PFSK-1 (cell line): ENCODE measurements at regions not wholly inside any gene's neighbourhood (a gene's known extent, or its start where the extent isn't known, plus 50 kb on each side); places are given as distances from the start of the nearest gene placed in this dataset.

Source experiments
- FOXP2 ChIP-seq: optimal IDR thresholded peaks from 2 replicates; pipeline ENCODE3; 2011; ENCODE audit warnings: borderline replicate concordance, control low read depth, inconsistent platforms; ENCODE audit not compliant: insufficient read depth; ENCODE audit errors: extremely low read length, extremely low read depth
- POLR2AphosphoS5 ChIP-seq: IDR thresholded peaks from 2 replicates; pipeline ENCODE4 v1.6.1; 2012; ENCODE audit warnings: low read depth, mild to moderate bottlenecking, control low read depth, low read length, moderate library complexity
- SIN3A ChIP-seq: IDR thresholded peaks from 2 replicates; pipeline ENCODE4 v1.6.1; 2012; ENCODE audit warnings: mild to moderate bottlenecking, low read length, moderate library complexity, borderline replicate concordance; ENCODE audit not compliant: insufficient read depth
- TAF1 ChIP-seq: IDR thresholded peaks from 2 replicates; pipeline ENCODE4 v1.6.1; 2012; ENCODE audit warnings: low read length, control low read depth, borderline replicate concordance; ENCODE audit not compliant: insufficient read depth
- TF ChIP-seq, protein P1 (sequence below), 2 experiments: IDR thresholded peaks; 2 replicates each; pipeline versions ENCODE4 v1.6.1 to v1.8.0; 2011 to 2012; ENCODE audit warnings: low read depth in 2 of 2, low read length in 2 of 2, control low read depth in 1 of 2, inconsistent platforms in 1 of 2, mild to moderate bottlenecking in 1 of 2, moderate library complexity in 1 of 2; ENCODE audit not compliant: insufficient read depth in 1 of 2

DNA sequence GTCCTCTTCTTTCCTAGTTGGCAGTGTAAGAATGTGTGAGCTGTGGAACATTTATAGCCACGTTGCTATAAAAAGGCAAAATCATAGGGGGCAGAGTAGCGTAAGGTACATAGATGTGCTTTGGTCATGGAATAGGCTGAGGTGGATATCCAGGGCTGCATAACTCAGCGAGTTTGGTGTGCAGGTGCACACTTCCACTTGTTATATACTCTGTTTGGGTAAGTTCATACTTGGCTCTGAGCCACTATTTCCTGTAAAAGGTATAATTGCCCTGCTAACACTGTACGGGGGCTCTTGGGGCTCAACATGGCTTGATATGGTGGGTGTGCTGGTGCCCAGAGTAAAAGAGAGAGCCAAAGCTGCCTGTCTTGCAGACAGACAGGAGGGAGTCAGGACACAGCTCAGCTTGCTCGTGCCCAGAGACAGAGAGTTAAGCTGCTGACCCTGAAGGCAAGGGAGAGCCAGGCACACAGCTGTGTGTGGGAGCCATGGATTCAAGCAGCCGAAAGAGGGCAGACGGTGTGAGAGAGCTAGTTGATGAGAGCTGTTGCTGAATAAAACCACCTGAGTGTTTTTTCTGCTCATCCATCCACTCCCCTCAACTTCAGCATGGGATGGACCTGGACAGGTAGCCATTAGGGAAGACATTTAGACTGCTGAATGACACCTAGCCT, 126.7 kb downstream of the DKK1 start:
- TF ChIP-seq FOXP2, result no peak
- TF ChIP-seq SIN3A, result no peak
- no peak for TF ChIP-seq TAF1
- no peak for TF ChIP-seq POLR2AphosphoS5
- TF ChIP-seq, protein P1, sequence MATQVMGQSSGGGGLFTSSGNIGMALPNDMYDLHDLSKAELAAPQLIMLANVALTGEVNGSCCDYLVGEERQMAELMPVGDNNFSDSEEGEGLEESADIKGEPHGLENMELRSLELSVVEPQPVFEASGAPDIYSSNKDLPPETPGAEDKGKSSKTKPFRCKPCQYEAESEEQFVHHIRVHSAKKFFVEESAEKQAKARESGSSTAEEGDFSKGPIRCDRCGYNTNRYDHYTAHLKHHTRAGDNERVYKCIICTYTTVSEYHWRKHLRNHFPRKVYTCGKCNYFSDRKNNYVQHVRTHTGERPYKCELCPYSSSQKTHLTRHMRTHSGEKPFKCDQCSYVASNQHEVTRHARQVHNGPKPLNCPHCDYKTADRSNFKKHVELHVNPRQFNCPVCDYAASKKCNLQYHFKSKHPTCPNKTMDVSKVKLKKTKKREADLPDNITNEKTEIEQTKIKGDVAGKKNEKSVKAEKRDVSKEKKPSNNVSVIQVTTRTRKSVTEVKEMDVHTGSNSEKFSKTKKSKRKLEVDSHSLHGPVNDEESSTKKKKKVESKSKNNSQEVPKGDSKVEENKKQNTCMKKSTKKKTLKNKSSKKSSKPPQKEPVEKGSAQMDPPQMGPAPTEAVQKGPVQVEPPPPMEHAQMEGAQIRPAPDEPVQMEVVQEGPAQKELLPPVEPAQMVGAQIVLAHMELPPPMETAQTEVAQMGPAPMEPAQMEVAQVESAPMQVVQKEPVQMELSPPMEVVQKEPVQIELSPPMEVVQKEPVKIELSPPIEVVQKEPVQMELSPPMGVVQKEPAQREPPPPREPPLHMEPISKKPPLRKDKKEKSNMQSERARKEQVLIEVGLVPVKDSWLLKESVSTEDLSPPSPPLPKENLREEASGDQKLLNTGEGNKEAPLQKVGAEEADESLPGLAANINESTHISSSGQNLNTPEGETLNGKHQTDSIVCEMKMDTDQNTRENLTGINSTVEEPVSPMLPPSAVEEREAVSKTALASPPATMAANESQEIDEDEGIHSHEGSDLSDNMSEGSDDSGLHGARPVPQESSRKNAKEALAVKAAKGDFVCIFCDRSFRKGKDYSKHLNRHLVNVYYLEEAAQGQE (IDR thresholded peaks at IDR 0.05; ENCODE audit: insufficient read depth in 1 of 2, low read depth in 2 of 2, low read length in 2 of 2), result no peak

DNA sequence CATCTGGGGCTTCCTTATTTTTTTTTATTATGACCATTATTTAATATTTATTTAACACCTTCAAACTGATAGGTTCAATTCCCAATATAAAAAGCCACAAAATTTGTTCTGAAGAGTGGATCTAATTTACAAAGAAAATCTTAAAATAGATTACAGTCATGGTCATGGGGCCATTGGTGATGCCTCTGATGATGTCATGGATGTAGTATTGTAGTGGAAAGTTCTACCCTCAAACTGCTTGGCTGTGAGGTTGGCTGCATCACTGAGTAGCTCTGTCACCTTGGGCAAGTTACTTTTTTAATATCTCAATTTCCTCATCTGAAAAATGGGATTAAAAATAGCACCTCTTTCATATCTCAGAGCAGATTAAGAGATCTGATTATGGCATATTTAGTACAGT, 128.5 kb downstream of the DKK1 start:
- TF ChIP-seq FOXP2 (no peak), SIN3A (no peak), POLR2AphosphoS5 (no peak), TAF1 (no peak)
- TF ChIP-seq, protein P1 (IDR thresholded peaks at IDR 0.05; ENCODE audit: insufficient read depth in 1 of 2, low read depth in 2 of 2, low read length in 2 of 2), result no peak

DNA sequence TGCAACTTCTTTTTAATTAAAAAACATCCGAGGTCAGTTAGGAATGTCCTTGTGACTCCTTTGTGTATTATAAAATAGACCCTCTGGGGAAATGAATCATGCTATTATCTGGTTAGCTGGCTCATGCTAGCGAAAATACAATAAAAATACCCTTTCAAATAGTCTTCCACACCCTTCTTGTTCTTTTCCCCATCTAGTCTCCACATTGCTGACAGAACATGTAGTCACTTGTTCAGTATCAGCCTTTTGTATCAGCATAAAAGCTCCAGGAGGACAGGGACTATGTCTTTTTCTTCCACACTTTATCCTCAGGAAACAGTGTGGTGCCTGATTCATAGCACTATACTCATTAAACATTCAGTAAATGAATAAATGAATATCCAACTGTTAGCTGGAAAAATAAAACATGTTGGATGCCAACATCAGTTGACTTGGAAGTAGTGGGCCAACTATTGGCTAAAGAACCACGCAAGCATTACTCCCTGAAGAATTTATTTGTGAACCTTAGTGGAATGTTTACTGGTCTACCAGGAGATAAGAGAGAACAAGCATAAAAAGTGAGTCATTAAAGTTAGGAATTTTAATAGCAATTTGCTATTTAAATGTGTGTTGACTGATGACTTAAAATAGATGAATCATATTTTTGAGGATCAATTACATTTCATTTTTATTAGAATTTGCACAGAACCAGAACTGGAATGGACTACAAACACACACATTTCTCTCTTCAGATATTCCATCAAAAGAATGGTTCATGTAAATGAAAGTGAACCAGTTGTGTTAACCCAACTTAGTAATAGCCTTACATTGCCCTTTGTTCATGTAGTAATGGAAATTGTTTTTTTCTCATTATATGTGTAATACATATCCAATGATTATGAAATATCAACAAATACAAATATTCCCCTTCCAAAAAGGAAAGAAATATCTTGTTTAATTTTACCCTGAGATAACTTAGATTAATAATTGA, 129.6 kb downstream of the DKK1 start:
- TF ChIP-seq POLR2AphosphoS5, result no peak
- TF ChIP-seq TAF1, result no peak
- TF ChIP-seq FOXP2, result no peak

DNA sequence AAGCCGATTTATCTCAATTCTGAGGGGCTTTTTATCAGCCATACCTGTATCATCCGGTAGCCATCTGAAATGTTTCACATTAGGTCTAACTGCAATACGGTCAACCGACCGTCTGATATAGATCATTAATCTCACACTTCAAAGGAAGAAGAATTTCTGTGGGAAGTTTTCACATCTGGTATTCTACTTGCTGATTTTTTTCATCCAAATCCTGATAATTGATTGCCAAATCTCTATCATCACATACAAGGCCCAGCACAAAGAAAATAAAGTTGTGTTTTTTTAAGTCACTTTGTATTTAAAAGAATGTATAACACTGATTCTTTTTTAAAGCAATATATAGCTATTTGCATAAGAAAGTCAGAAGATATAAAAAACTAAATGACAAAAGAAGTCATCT, 132.3 kb downstream of the DKK1 start:
- TF ChIP-seq POLR2AphosphoS5 (no peak), SIN3A (no peak), FOXP2 (no peak), TAF1 (no peak)
- TF ChIP-seq, protein P1 (IDR thresholded peaks at IDR 0.05; ENCODE audit: insufficient read depth in 1 of 2, low read depth in 2 of 2, low read length in 2 of 2), result no peak

DNA sequence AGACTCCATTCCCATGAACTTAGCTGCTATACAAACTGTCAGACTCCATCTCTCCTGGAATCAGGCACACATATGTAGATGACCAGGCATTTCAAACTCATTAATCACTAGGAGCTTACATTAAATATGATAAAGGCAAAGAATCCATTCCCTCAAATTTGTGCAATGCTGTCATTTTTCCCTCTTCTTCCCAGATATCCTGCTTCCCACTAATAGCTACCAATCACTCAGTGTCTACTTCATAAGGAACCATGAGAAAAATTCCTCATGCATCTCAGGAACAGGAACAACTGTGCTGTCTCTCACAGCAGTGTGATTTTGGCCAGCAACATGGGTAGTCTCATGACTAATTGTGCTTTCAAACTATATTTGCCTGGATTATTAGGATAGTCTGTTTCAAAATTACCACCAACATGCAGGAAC, 133.9 kb downstream of the DKK1 start:
- TF ChIP-seq FOXP2, result no peak
- no peak for TF ChIP-seq TAF1
- no peak for TF ChIP-seq POLR2AphosphoS5
- no peak for TF ChIP-seq SIN3A
- TF ChIP-seq, protein P1 (IDR thresholded peaks at IDR 0.05; ENCODE audit: insufficient read depth in 1 of 2, low read depth in 2 of 2, low read length in 2 of 2), result no peak
